ENCODE measurements at regions not wholly inside any gene's neighbourhood (a gene's known extent, or its start where the extent isn't known, plus 50 kb on each side); places are given as distances from the start of the nearest gene placed in this dataset.

DNA sequence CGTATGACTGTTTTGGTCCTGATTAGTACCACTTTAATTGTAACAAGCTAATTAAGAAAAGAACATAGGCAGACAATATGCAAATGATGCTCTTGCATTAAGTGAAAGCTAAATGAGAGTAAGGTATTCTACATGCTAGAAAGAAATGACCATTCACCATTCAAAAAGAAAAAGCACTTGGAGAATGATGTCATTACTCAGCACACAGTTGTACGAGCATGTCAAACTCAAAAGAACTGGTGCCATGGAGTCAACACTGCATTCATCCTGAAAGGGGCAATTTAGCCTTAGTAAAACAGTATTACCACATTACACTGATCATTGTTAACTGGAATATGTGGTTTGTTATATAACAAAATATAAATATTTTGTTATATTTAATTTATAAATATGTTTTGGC, 136.2 kb upstream of the CTTNBP2 start:
- intact Hi-C loops (cut with DNase I; ENCODE audit: low total_unique reads) (no loop called here), in situ Hi-C loops (cut with MboI; ENCODE audit: low sequenced_read_pairs in 4 of 4) (no loop called here)
- DNase-seq (no peak), ATAC-seq (no peak)
- Histone ChIP-seq H3K27ac (no peak overlapping the region), H3K27me3 (no peaks in the 10 kb centered on the region), H3K9me3 (no peaks in the 10 kb centered on the region), H3K4me3 (no peak overlapping the region), H3K36me3 (no peaks in the 10 kb centered on the region), H3K4me1 (no peaks in the 10 kb centered on the region)
- TF ChIP-seq, protein P1, sequence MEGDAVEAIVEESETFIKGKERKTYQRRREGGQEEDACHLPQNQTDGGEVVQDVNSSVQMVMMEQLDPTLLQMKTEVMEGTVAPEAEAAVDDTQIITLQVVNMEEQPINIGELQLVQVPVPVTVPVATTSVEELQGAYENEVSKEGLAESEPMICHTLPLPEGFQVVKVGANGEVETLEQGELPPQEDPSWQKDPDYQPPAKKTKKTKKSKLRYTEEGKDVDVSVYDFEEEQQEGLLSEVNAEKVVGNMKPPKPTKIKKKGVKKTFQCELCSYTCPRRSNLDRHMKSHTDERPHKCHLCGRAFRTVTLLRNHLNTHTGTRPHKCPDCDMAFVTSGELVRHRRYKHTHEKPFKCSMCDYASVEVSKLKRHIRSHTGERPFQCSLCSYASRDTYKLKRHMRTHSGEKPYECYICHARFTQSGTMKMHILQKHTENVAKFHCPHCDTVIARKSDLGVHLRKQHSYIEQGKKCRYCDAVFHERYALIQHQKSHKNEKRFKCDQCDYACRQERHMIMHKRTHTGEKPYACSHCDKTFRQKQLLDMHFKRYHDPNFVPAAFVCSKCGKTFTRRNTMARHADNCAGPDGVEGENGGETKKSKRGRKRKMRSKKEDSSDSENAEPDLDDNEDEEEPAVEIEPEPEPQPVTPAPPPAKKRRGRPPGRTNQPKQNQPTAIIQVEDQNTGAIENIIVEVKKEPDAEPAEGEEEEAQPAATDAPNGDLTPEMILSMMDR (IDR thresholded peaks at IDR 0.05 in 4 of 5, conservative IDR thresholded peaks at IDR 0.05 in 1 of 5), result no peak
- no peak for TF ChIP-seq POLR2A (IDR thresholded peaks at IDR 0.05)

DNA sequence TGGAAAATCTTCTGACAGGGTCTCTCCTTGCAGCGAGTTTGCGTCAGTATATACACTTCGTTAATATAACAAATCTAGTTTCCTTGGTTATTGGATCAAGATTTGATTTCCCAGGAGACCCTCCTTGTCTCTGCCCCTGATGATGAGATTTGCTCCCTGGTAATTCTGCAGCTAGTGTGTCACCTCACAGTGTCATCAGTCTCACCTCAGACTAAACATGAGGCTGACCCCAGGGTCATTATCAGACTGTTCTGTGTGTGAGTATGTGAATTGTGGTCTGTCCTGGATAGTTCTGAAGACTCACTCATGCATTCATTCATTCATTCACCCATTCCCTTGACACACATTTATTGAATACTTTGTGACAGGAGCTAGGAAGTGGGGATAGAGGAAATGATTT, 138.4 kb upstream of the CTTNBP2 start:
- H3K4me1 ChIP-seq, result no peaks in the 10 kb centered on the region
- H3K27me3 ChIP-seq, result no peaks in the 10 kb centered on the region
- TF ChIP-seq, protein P1 (IDR thresholded peaks at IDR 0.05 in 4 of 5, conservative IDR thresholded peaks at IDR 0.05 in 1 of 5), result no peak
- TF ChIP-seq POLR2A (IDR thresholded peaks at IDR 0.05), result no peak
- no peak for DNase-seq
- no peaks in the 10 kb centered on the region for H3K36me3 ChIP-seq
- H3K9me3 ChIP-seq, result no peaks in the 10 kb centered on the region
- no peak overlapping the region for H3K27ac ChIP-seq
- no peak overlapping the region for H3K4me3 ChIP-seq
- ATAC-seq, result no peak
- intact Hi-C loops (cut with DNase I; ENCODE audit: low total_unique reads) (no loop called here), in situ Hi-C loops (cut with MboI; ENCODE audit: low sequenced_read_pairs in 4 of 4) (no loop called here)

DNA sequence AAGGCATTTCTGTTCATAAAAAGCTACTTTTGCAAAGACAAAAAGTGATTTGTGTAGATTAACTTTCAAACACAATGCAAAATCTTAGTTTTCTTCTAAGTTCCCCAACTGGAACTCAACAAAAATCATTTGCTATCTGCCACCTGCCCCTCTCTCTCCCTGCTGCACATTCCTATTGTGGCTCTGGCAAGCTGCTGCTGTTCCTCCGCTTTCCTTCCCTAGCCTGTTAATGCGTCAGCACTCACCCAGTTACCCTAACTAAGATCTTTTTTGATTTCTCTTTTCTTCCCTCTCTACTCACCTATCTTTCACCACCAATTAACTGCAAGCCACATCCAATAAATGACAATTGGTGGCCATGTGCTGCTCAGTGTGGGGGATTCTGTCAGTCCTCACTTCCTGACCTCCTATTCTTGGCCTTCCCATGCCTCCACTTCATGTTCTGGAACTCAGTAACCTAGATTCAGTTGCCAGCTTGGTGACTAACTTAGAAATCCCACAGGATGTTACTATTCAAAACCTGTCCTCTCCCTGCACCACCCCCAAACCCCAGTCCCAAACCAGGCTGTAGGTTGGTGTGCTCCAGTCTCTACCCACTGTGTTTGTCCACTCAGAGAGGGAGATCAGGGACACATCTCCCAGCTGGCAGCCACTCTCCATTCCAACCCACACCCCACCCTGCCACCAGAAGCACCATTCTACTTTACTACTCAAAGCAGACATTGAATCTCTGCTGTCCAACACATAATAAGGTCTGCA, 140.2 kb upstream of the CTTNBP2 start:
- H3K27ac ChIP-seq, result no peak overlapping the region
- H3K4me3 ChIP-seq, result no peak overlapping the region
- in situ Hi-C loops (cut with MboI; ENCODE audit: low sequenced_read_pairs in 4 of 4) (no loop called here), intact Hi-C loops (cut with DNase I; ENCODE audit: low total_unique reads) (no loop called here)
- TF ChIP-seq, protein P1 (IDR thresholded peaks at IDR 0.05 in 4 of 5, conservative IDR thresholded peaks at IDR 0.05 in 1 of 5), result no peak
- no peak for TF ChIP-seq POLR2A (IDR thresholded peaks at IDR 0.05)
- no peaks in the 10 kb centered on the region for H3K9me3 ChIP-seq
- no peaks in the 10 kb centered on the region for H3K27me3 ChIP-seq
- H3K36me3 ChIP-seq, result no peaks in the 10 kb centered on the region
- ATAC-seq (no peak), DNase-seq (no peak)
- no peaks in the 10 kb centered on the region for H3K4me1 ChIP-seq

DNA sequence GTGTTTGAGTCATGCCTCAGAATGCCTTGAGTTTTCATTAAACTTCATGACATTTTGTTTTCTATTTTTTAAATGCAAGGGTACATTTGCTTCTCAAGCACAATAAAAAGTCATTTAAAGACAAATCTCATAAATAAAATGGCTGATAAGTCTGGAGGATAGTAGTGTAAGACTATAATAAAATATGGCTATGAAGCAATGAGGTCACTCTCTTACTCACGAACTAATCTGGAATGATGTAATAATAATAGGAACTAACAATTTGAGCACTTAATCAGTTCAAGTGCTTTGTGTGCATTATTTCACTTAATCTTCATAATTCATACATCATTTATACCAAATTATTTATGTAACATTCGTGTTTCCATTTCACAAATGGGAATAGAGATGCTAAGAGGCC, 149.3 kb upstream of the CTTNBP2 start:
- no peak overlapping the region for H3K27ac ChIP-seq
- DNase-seq (no peak), ATAC-seq (no peak)
- no peaks in the 10 kb centered on the region for H3K36me3 ChIP-seq
- no peak overlapping the region for H3K4me3 ChIP-seq
- intact Hi-C loops (cut with DNase I; ENCODE audit: low total_unique reads), result no loop called here
- TF ChIP-seq, protein P1 (IDR thresholded peaks at IDR 0.05 in 4 of 5, conservative IDR thresholded peaks at IDR 0.05 in 1 of 5), result no peak
- TF ChIP-seq POLR2A (IDR thresholded peaks at IDR 0.05), result no peak
- in situ Hi-C loops (cut with MboI; ENCODE audit: low sequenced_read_pairs in 4 of 4), result no loop called here
- H3K9me3 ChIP-seq, result no peaks in the 10 kb centered on the region
- no peaks in the 10 kb centered on the region for H3K4me1 ChIP-seq
- no peaks in the 10 kb centered on the region for H3K27me3 ChIP-seq

DNA sequence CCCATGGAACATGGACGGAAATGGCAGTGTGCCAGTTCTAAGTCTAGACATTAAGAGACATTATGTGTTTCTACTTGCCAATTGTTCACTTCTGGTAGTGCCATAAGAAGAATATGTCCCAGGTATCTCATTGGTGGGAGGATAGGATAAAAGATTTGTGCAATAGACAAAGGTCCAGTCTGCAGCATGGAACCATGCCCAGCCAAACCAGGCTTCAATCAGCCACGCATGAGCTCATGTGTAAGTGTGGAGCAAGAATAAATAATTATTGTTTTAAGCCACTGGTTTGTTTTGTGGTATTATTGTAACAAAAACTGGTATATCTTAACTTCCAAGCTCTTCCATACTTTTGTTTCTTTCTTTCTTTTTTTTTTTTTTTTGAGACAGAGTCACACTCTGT, 153.6 kb upstream of the CTTNBP2 start:
- H3K4me3 ChIP-seq, result no peak overlapping the region
- TF ChIP-seq, protein P1 (IDR thresholded peaks at IDR 0.05 in 4 of 5, conservative IDR thresholded peaks at IDR 0.05 in 1 of 5), result no peak
- TF ChIP-seq POLR2A (IDR thresholded peaks at IDR 0.05), result no peak
- intact Hi-C loops (cut with DNase I; ENCODE audit: low total_unique reads), result no loop called here
- H3K9me3 ChIP-seq, result no peaks in the 10 kb centered on the region
- in situ Hi-C loops (cut with MboI; ENCODE audit: low sequenced_read_pairs in 4 of 4), result no loop called here
- H3K4me1 ChIP-seq, result no peaks in the 10 kb centered on the region
- DNase-seq (no peak), ATAC-seq (no peak)
- no peaks in the 10 kb centered on the region for H3K36me3 ChIP-seq
- H3K27ac ChIP-seq, result no peak overlapping the region
- H3K27me3 ChIP-seq, result no peaks in the 10 kb centered on the region
